Neural cell (in vitro differentiated cells): ENCODE measurements at regions not wholly inside any gene's neighbourhood (a gene's known extent, or its start where the extent isn't known, plus 50 kb on each side); places are given as distances from the start of the nearest gene placed in this dataset.

Source experiments
- H2AFZ ChIP-seq: fragments of 200-600, 300-800 bp; sonication (generic), shearing (Covaris generic); 2 replicates; pipeline ENCODE4 v1.6.0; 2014; ENCODE audit warnings: low read depth, mild to moderate bottlenecking, antibody characterized with exemption, low read length, moderate library complexity
- H3F3A ChIP-seq: fragments of 200-600 bp; shearing (Covaris generic); 2 replicates; pipeline ENCODE4 v1.6.1; 2016; ENCODE audit warnings: mild to moderate bottlenecking, moderate library complexity, mixed read lengths, antibody characterized with exemption, low read length; ENCODE audit not compliant: insufficient read depth, poor library complexity, severe bottlenecking
- H3K27ac ChIP-seq: fragments of 200-600, 300-800 bp; sonication (generic), shearing (Covaris generic); 2 replicates; pipeline ENCODE4 v1.5.1; 2014; ENCODE audit warnings: mild to moderate bottlenecking, low read length, moderate library complexity
- H3K27me3 ChIP-seq: fragments of 300-800, 200-600 bp; sonication (generic), shearing (Covaris generic); 2 replicates; pipeline ENCODE4 v1.6.0; 2014; ENCODE audit warnings: mild to moderate bottlenecking, low read depth, low read length, moderate library complexity; ENCODE audit not compliant: insufficient read depth
- H3K36me3 ChIP-seq: fragments of 300-800, 200-600 bp; sonication (generic), shearing (Covaris generic); 2 replicates; pipeline ENCODE4 v1.5.1; 2014; ENCODE audit warnings: mild to moderate bottlenecking, antibody characterized with exemption, low read length, moderate library complexity; ENCODE audit not compliant: insufficient read depth
- H3K4me2 ChIP-seq: fragments of 300-800, 200-600 bp; sonication (generic), shearing (Covaris generic); 2 replicates; pipeline ENCODE4 v1.6.0; 2014; ENCODE audit warnings: mild to moderate bottlenecking, low read length
- H3K4me3 ChIP-seq: fragments of 300-800, 200-600 bp; sonication (generic), shearing (Covaris generic); 2 replicates; pipeline ENCODE4 v1.5.1; 2014; ENCODE audit warnings: mild to moderate bottlenecking, low read length, moderate library complexity
- H3K79me2 ChIP-seq: fragments of 200-600 bp; shearing (Covaris generic); replicated peaks from 2 replicates; pipeline ENCODE4 v1.6.0; 2014; ENCODE audit warnings: mild to moderate bottlenecking, low read length, moderate library complexity; ENCODE audit not compliant: insufficient read depth
- H3K9ac ChIP-seq: fragments of 300-800, 200-600 bp; sonication (generic), shearing (Covaris generic); 2 replicates; pipeline ENCODE4 v1.6.1; 2016; ENCODE audit warnings: mild to moderate bottlenecking, low read length, mixed read lengths
- H3K9me2 ChIP-seq: fragments of 200-600 bp; shearing (Covaris generic); 2 replicates; pipeline ENCODE4 v1.6.1; 2016; ENCODE audit warnings: mild to moderate bottlenecking, low read length, mixed read lengths; ENCODE audit not compliant: insufficient read depth
- H3K9me3 ChIP-seq: fragments of 200-600, 300-800 bp; sonication (generic), shearing (Covaris generic); 2 replicates; pipeline ENCODE4 v1.6.1; 2016; ENCODE audit warnings: mild to moderate bottlenecking, mixed run types, low read length, moderate library complexity, mixed read lengths
- H4K20me1 ChIP-seq: fragments of 200-600 bp; shearing (Covaris generic); 2 replicates; pipeline ENCODE4 v1.6.1; 2016; ENCODE audit warnings: mild to moderate bottlenecking, mixed run types; ENCODE audit not compliant: insufficient read depth
- CTCF ChIP-seq: fragments of 450-650 bp; IDR thresholded peaks from 2 replicates; pipeline ENCODE4 v1.5.1; 2014; ENCODE audit warnings: antibody characterized with exemption, mild to moderate bottlenecking, moderate library complexity; ENCODE audit not compliant: poor library complexity, severe bottlenecking
- EP300 ChIP-seq: fragments of 450-650 bp; conservative IDR thresholded peaks from 2 replicates; pipeline ENCODE4 v1.6.1; 2014; ENCODE audit warnings: antibody characterized with exemption, mild to moderate bottlenecking, moderate library complexity; ENCODE audit not compliant: poor library complexity, severe bottlenecking
- EZH2 ChIP-seq: fragments of 200-600, 300-800 bp; shearing (Covaris generic), sonication (generic); IDR thresholded peaks from 2 replicates; pipeline ENCODE4 v1.6.1; 2014; ENCODE audit warnings: antibody characterized with exemption, low read length, borderline replicate concordance, mild to moderate bottlenecking; ENCODE audit not compliant: insufficient read depth, poor library complexity, severe bottlenecking
- MXI1 ChIP-seq: fragments of 450-650 bp; conservative IDR thresholded peaks from 2 replicates; pipeline ENCODE4 v1.6.1; 2014; ENCODE audit warnings: antibody characterized with exemption, mild to moderate bottlenecking; ENCODE audit not compliant: poor library complexity, severe bottlenecking
- POLR2AphosphoS5 ChIP-seq: IDR thresholded peaks from 2 replicates; pipeline ENCODE4 v1.6.1; 2012
- RAD21 ChIP-seq: fragments of 450-650 bp; conservative IDR thresholded peaks from 2 replicates; pipeline ENCODE4 v1.6.1; 2014; ENCODE audit warnings: antibody characterized with exemption, mild to moderate bottlenecking, moderate library complexity
- REST ChIP-seq: IDR thresholded peaks from 2 replicates; pipeline ENCODE4 v1.6.1; 2012; ENCODE audit warnings: borderline replicate concordance
- SMC3 ChIP-seq: fragments of 450-650 bp; conservative IDR thresholded peaks from 2 replicates; pipeline ENCODE4 v1.6.1; 2014; ENCODE audit warnings: antibody characterized with exemption, mild to moderate bottlenecking, moderate library complexity; ENCODE audit not compliant: poor library complexity
- TAF1 ChIP-seq: IDR thresholded peaks from 2 replicates; pipeline ENCODE4 v1.6.1; 2012; ENCODE audit warnings: low read depth

GRCh38 chr4:137129845-137130244 lies 402.4 kb downstream of the PCDH18 start:
- Histone ChIP-seq H3F3A (peaks cover 3% of the 10 kb centered on the region), H3K27ac (peak overlapping the region; percentile 61), H3K4me2 (no peak overlapping the region), H3K9ac (no peak overlapping the region), H3K4me3 (no peak overlapping the region), H4K20me1 (no peaks in the 10 kb centered on the region), H3K27me3 (no peaks in the 10 kb centered on the region), H3K79me2 (no peaks in the 10 kb centered on the region), H3K9me2 (no peaks in the 10 kb centered on the region), H3K9me3 (no peaks in the 10 kb centered on the region), H2AFZ (no peak overlapping the region), H3K36me3 (no peaks in the 10 kb centered on the region)
- TF ChIP-seq POLR2AphosphoS5 (peak; percentile 81), REST (no peak), EP300 (peak; percentile 98)

- no peak overlapping the region for H3K4me3 ChIP-seq
- H3K9me3 ChIP-seq = no peaks in the 10 kb centered on the region
- peaks cover 3% of the 10 kb centered on the region for H3F3A ChIP-seq
- no peaks in the 10 kb centered on the region for H3K9me2 ChIP-seq
- H3K27ac ChIP-seq = no peak overlapping the region
- H2AFZ ChIP-seq = no peak overlapping the region
- no peaks in the 10 kb centered on the region for H3K27me3 ChIP-seq
- no peaks in the 10 kb centered on the region for H3K36me3 ChIP-seq
- no peaks in the 10 kb centered on the region for H4K20me1 ChIP-seq
- H3K9ac ChIP-seq = no peak overlapping the region
- no peaks in the 10 kb centered on the region for H3K79me2 ChIP-seq
- no peak overlapping the region for H3K4me2 ChIP-seq
- TF ChIP-seq POLR2AphosphoS5 (no peak), EZH2 (no peak), RAD21 (no peak), MXI1 (no peak), TAF1 (no peak), REST (no peak), SMC3 (no peak), EP300 (no peak), CTCF (no peak)
These were observed 402.9 kb downstream of the PCDH18 start for GRCh38 chr4:137129441-137129840.
